ENCODE measurements at regions not wholly inside any gene's neighbourhood (a gene's known extent, or its start where the extent isn't known, plus 50 kb on each side); places are given as distances from the start of the nearest gene placed in this dataset.

- Histone ChIP-seq H3K9me3 (no peaks in the 10 kb centered on the region), H3K27ac (no peak overlapping the region), H3K4me3 (ENCODE audit: low read depth in 1 of 2, low read length in 1 of 2) (no peak overlapping the region), H3K4me1 (ENCODE audit: control insufficient read depth in 1 of 2, insufficient read depth in 1 of 2, low read depth in 1 of 2, low read length in 1 of 2) (peaks cover 20 to 27% of the 10 kb centered on the region in 2 experiments), H3K27me3 (peaks cover 52% of the 10 kb centered on the region), H3K36me3 (no peaks in the 10 kb centered on the region)
- no peak for TF ChIP-seq CTCF (IDR thresholded peaks at IDR 0.05)
Observed at GRCh38 chr6:26311012-26311384, 54.0 kb upstream of the BTN3A2 start.

- Histone ChIP-seq H3K4me3 (ENCODE audit: low read depth in 1 of 2, low read length in 1 of 2) (no peak overlapping the region), H3K27ac (no peak overlapping the region), H3K27me3 (peaks cover 52% of the 10 kb centered on the region), H3K4me1 (ENCODE audit: control insufficient read depth in 1 of 2, insufficient read depth in 1 of 2, low read depth in 1 of 2, low read length in 1 of 2) (peaks cover 20 to 27% of the 10 kb centered on the region in 2 experiments), H3K36me3 (no peaks in the 10 kb centered on the region), H3K9me3 (no peaks in the 10 kb centered on the region)
- TF ChIP-seq CTCF (IDR thresholded peaks at IDR 0.05): no peak
Observed at GRCh38 chr6:26311385-26312095, 53.5 kb upstream of the BTN3A2 start.

- Histone ChIP-seq H3K9me3 (no peaks in the 10 kb centered on the region), H3K36me3 (no peaks in the 10 kb centered on the region), H3K27ac (no peak overlapping the region), H3K27me3 (peaks cover 52% of the 10 kb centered on the region), H3K4me1 (ENCODE audit: control insufficient read depth in 1 of 2, insufficient read depth in 1 of 2, low read depth in 1 of 2, low read length in 1 of 2) (peaks cover 20 to 27% of the 10 kb centered on the region in 2 experiments), H3K4me3 (ENCODE audit: low read depth in 1 of 2, low read length in 1 of 2) (no peak overlapping the region)
- no peak for TF ChIP-seq CTCF (IDR thresholded peaks at IDR 0.05)
Observed at GRCh38 chr6:26312096-26312463, 52.9 kb upstream of the BTN3A2 start.

- no peaks in the 10 kb centered on the region for H3K36me3 ChIP-seq
- peaks cover 55% of the 10 kb centered on the region for H3K27me3 ChIP-seq
- peaks cover 20 to 27% of the 10 kb centered on the region in 2 experiments for H3K4me1 ChIP-seq (ENCODE audit: control insufficient read depth in 1 of 2, insufficient read depth in 1 of 2, low read depth in 1 of 2, low read length in 1 of 2)
- H3K27ac ChIP-seq: peak overlapping the region; percentile 35
- TF ChIP-seq CTCF (IDR thresholded peaks at IDR 0.05): no peak
- no peaks in the 10 kb centered on the region for H3K9me3 ChIP-seq
- peak overlapping the region; percentile 23 to 26 for H3K4me3 ChIP-seq (ENCODE audit: low read depth in 1 of 2, low read length in 1 of 2)
Observed at GRCh38 chr6:26312501-26313397, 52.2 kb upstream of the BTN3A2 start.

Data from neutrophil (primary cell).